HG03342 (cell line): ENCODE measurements at regions not wholly inside any gene's neighbourhood (a gene's known extent, or its start where the extent isn't known, plus 50 kb on each side); places are given as distances from the start of the nearest gene placed in this dataset.

Experiments
- ATAC-seq: cut with Tn5 transposase; IDR thresholded peaks from one replicate; pipeline ENCODE4 v1.9.1; 2021; ENCODE audit warnings: mild to moderate bottlenecking, moderate library complexity; ENCODE audit not compliant: unreplicated experiment

DNA sequence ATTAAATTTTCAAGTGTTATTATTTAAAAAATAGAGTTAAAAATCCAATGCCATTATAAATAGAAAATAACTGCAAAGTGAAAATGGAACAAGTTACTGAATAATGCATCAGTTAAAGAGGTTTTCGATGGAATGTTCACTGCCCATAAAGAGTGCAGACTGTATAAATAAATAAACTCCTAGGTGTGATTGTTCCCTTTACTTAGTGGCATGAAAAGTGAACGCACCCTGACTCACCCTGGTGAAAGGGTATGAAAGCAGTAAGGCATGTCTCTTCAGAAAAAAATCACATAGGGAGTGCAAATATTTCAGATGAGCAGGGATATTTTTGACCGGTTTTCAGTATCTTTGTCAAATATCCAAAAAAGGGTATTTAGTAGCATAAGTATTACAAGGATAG, 387.8 kb downstream of the DCAF12L2 start:
- ATAC-seq, result no peak

DNA sequence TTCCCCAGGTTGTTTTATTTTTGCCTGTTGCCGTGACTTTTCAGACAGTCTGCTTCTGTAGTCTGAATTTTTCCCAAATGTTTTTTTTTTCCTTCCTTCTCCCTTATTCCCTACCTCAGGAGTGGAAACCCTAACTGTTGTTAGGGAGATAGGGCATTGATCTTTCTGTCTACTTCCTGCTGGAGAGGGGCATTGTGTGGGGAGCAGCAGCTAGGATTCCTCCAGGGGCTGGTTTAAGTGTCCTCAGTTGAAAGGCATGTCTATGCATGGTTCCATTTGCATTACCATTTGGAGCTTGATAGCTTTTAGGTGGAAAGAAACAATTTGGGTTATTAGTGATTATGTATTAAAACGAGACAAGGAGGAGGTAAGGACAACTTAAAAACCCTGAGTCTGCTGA, 383.9 kb downstream of the DCAF12L2 start:
- no peak for ATAC-seq

- ATAC-seq, result no peak
These were observed 379.8 kb downstream of the DCAF12L2 start for GRCh38 chrX:125786316-125786715.

- ATAC-seq, result no peak
These were observed 374.3 kb downstream of the DCAF12L2 start for GRCh38 chrX:125791787-125792186.

DNA sequence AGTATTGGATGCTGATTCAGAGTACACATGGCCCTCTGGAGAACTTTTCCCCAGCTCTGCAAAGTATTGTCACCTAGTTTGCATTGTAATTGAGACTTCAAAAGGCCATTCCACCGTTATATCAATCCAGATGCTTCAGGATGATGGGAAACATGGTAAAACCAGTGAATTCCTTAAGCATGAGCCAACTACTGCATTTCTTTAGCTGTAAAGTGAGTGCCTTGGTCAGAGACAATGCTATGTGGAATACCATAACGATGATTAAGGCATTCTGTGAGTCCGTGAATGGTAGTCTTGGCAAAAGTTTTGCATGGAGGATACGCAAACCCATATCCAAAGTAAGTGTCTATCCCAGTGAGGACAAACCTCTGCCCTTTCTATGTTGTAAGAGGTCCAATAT, 355.2 kb downstream of the DCAF12L2 start:
- no peak for ATAC-seq

GRCh38 chrX:125826080-125826479, 340.0 kb downstream of the DCAF12L2 start:
- ATAC-seq, result no peak

GRCh38 chrX:125826774-125827451, 339.2 kb downstream of the DCAF12L2 start:
- ATAC-seq, result no peak

GRCh38 chrX:125846271-125846670, 319.8 kb downstream of the DCAF12L2 start:
- ATAC-seq, result no peak

DNA sequence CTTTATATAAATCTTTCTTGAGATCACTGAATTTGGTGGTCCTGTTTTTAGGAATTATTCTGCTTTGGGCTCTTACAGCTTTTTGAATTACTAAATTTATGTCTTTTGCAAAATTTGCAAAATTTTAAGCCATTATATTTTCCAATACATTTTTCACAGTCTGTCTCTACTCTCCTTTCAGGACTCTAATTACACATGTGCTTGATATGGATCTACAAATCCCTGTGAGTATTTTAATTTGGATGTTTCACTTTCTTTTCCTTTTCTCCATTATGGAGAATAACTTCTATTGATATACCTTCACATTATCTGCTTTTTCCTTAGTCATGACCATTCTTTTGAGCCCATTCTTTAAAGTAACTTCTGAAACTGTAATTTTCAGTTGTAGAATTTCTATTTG, 315.4 kb downstream of the DCAF12L2 start:
- no peak for ATAC-seq

DNA sequence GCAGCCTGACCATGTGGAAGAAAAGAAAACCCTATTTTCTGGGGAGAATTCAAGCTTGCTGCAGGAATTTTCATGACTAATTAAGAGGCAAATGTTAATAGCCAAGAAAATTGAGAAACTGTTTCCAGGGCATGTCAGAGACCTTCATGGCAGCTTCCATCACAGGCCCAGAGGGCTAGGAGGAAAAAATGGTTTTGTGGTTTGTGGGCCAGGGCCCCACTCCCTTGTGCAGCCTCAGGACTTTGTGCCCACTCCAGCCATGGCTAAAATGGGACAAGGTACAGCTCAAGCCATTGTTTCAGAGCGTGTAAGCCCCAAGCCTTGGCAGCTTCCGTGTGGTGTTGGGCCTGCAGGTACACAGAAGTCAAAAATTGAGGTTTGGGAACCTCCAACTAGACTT, 282.9 kb downstream of the DCAF12L2 start:
- no peak for ATAC-seq

DNA sequence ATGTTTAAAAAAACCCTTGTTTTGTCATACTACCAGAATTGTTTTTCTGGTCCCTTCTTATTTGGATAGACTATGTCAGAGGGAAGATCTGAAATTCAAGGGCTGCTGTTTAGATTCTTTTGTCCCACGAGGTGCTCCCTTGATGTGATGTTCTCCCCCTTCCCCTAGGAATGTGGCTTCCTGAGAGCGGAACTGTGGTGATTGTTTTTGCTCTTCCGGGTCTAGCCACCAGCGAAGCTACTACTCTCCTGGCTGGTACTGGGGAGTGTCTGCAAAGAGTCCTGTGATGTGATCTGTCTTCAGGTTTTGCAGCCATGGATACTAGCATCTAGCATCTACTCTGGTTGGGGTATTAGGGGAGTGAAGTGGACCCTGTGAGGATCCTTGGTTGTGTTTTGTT, 271.1 kb downstream of the DCAF12L2 start:
- ATAC-seq, result no peak

GRCh38 chrX:125895518-125895917, 270.6 kb downstream of the DCAF12L2 start:
- peak; percentile 66 for ATAC-seq

DNA sequence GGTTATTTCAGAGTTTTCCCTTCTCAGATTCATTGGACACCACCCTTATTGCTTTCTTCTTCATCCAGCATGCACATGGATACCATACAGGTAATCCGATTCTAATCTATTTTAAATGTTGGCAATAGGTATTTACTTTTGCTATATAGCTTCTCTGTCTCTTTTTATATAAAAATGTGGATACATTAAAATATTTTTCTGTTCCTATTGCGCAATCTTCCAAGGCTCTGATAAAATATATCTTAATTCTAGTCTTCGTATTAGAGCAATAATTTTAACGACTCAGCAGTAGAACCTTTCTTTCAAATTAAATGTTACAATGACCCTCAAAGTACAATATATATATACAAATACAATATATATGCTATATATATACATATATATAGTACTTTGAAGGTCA, 239.8 kb downstream of the DCAF12L2 start:
- ATAC-seq, result no peak

DNA sequence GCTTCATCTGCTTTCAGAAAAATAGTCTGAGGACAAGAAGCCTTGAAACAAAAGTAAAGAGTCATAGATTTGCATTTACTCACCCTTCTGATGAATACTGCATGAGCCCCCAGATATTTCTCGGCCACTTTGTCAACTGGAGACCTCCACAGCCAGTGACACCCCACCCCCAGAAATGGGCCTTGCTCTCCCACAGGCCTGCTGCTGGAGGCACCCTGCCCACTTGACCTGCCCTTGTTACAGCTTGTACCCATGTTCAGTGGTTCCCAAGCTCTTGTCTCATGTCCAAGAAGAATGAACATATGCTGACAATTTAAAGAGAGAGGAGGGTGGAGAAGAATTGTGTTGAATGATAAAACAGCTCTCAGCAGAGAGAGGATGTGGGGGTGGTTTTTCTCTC, 225.1 kb downstream of the DCAF12L2 start:
- no peak for ATAC-seq

DNA sequence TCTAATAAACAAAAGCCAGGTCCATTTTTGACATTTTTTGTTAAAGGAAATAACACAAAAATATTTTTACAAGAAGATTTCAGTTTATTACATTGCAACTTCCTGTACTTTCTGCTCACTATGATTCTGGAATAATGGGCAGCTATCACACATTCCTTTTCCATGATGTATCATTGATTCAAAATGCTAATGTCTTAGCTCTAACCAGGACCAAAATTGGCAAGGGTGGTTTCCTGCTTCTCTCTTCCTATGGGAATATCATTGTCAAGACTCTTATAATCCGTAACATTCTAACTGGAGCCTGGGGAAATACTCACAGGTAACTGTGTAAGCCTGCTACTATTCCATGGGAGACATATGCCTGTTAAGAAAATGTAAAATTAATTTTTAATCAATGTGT, 218.6 kb downstream of the DCAF12L2 start:
- no peak for ATAC-seq

- no peak for ATAC-seq
These were observed 213.1 kb downstream of the DCAF12L2 start for GRCh38 chrX:125952973-125953372.

DNA sequence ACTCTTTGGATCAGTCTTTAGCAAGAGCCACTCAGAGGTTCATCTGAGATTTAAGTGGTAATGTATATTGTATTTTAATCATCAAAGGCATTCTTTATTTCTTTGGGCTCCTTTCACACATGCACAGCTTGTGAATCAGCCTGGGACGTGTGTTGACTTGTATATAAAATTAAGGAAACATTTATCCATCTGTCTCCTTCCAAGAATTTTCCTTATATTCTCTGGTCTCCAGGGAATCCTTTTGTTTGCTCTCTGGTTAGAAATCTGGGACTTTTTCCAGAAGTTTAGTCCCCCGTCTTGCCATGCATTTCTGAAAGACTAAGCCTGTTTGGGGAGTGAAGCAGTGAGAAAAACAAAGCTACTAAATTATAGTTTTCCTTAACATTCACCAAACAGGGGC, 212.3 kb downstream of the DCAF12L2 start:
- no peak for ATAC-seq

GRCh38 chrX:125954236-125954635, 211.9 kb downstream of the DCAF12L2 start:
- no peak for ATAC-seq

GRCh38 chrX:125977851-125978250, 188.2 kb downstream of the DCAF12L2 start:
- no peak for ATAC-seq

GRCh38 chrX:125998432-125998831, 167.7 kb downstream of the DCAF12L2 start:
- ATAC-seq, result no peak

DNA sequence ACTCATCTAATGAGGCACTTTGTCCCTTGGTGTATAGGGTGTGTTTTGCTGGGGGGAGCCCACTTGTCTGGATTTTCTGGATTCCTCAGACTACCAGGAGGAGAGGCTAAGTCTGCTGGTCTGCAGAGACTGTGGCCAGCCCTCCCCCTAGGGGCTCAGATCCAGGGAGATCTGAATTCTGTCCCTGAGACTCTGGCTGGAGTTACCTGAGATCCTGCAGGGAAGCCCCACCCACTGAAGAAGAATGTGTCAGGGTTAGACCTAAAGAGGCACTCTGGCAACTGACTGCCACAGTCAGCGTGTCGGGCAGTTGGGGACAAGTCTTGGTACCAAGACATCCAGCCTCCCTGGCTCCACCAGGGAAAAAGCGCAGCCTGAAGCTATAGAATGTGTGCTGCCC, 138.9 kb downstream of the DCAF12L2 start:
- ATAC-seq, result no peak

DNA sequence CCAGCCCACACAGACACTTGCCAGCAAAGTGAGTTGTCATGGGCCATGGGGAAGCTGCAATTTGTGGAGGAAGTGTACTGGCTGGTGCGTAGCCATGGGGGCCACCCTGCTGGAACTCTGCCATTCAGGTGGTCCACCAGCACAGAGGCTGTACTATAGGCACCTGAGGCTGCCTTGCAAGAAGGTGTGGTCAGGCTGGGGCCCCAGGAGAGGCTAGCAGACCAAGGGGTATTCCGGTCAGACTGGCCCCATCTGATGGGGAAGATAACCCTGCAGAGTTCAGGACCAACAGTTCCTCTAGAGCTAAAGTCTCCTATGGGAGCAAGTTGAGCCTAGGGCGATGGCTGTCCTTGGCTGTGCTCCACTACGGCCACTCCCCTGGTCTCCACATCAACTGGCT, 136.1 kb downstream of the DCAF12L2 start:
- no peak for ATAC-seq

DNA sequence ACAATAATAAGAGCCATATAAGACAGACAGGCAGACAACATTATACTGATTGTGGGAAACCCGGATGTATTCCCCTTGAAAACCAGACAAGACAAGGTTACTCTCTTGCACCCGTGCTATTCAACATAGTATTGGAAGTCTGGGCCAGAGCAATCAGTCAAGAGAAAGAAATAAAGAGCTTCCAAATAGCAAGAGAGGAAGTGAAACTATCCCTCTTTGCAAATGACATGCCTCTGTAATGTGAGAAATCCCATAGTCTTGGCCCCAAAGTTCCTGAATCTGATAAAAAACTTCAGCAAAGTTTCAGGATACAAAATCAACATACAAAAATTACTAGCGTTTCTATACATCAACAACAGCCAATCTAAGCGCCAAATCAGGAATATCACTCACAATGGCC, 102.1 kb downstream of the DCAF12L2 start:
- ATAC-seq, result no peak
